Thyroid gland (tissue), 4 donors: ENCODE measurements at regions not wholly inside any gene's neighbourhood (a gene's known extent, or its start where the extent isn't known, plus 50 kb on each side); places are given as distances from the start of the nearest gene placed in this dataset.

ENCODE experiments used
- CTCF ChIP-seq, 6 experiments: fragments of 200-600 bp in 3 of 6; fragments of 450-650 bp in 3 of 6; sonication (generic) in 3 of 6; IDR thresholded peaks; one replicate each; pipeline ENCODE4 v1.5.1; 2016 to 2019; ENCODE audit warnings: antibody characterized with exemption in 6 of 6, mild to moderate bottlenecking in 2 of 6, inconsistent platforms in 1 of 6, moderate library complexity in 1 of 6
- POLR2A ChIP-seq, 2 donors: fragments of 450-650 bp; IDR thresholded peaks; one replicate each; pipeline ENCODE4 v1.6.1; 2017; ENCODE audit warnings: antibody characterized with exemption in 2 of 2, mild to moderate bottlenecking in 2 of 2, moderate library complexity in 1 of 2

GRCh38 chr3:159789017-159789416, 199.6 kb upstream of the IL12A start:
- TF ChIP-seq CTCF (IDR thresholded peaks at IDR 0.05) = no peak
- no peak for TF ChIP-seq POLR2A (IDR thresholded peaks at IDR 0.05)
